SK-N-SH (cell line): ENCODE measurements at regions not wholly inside any gene's neighbourhood (a gene's known extent, or its start where the extent isn't known, plus 50 kb on each side); places are given as distances from the start of the nearest gene placed in this dataset.

Experiments
- CTCF ChIP-seq: fragments of 200-600 bp; sonication (generic); IDR thresholded peaks from 2 replicates; pipeline ENCODE4 v1.6.1; 2017; ENCODE audit warnings: antibody characterized with exemption, mild to moderate bottlenecking, moderate library complexity
- EP300 ChIP-seq, 2 experiments: IDR thresholded peaks; 2 replicates each; pipeline versions ENCODE4 v1.4.0 to v1.6.1; 2012; ENCODE audit warnings: borderline replicate concordance in 1 of 2, low read depth in 1 of 2, low read length in 1 of 2
- RXRA ChIP-seq: IDR thresholded peaks from 2 replicates; pipeline ENCODE4 v1.4.0; 2012; ENCODE audit warnings: low read depth, mild to moderate bottlenecking, borderline replicate concordance

- no peak for TF ChIP-seq EP300 (IDR thresholded peaks at IDR 0.05; ENCODE audit: borderline replicate concordance in 1 of 2, low read depth in 1 of 2, low read length in 1 of 2)
- no peak for TF ChIP-seq RXRA
- peak; percentile 31 for TF ChIP-seq CTCF
Observed at GRCh38 chr12:83389237-83389996, 702.7 kb downstream of the TMTC2 start.
